IPS-15b (cell line): ENCODE measurements at regions not wholly inside any gene's neighbourhood (a gene's known extent, or its start where the extent isn't known, plus 50 kb on each side); places are given as distances from the start of the nearest gene placed in this dataset.

Experiments
- H3K27me3 ChIP-seq: one replicate; pipeline ENCODE4 v1.6.1; 2013; ENCODE audit warnings: low read length; ENCODE audit not compliant: control insufficient read depth, insufficient read depth
- H3K36me3 ChIP-seq: one replicate; pipeline ENCODE4 v1.6.1; 2013; ENCODE audit warnings: low read length; ENCODE audit not compliant: control insufficient read depth, insufficient read depth
- H3K4me1 ChIP-seq: one replicate; pipeline ENCODE4 v1.6.1; 2013; ENCODE audit warnings: mild to moderate bottlenecking, low read length; ENCODE audit not compliant: control insufficient read depth, insufficient read depth
- H3K4me3 ChIP-seq: one replicate; pipeline ENCODE4 v1.5.1; 2013; ENCODE audit warnings: low read depth, low read length
- H3K9ac ChIP-seq: one replicate; pipeline ENCODE4 v1.6.1; 2013; ENCODE audit warnings: low read depth, mild to moderate bottlenecking, low read length
- H3K9me3 ChIP-seq: one replicate; pipeline ENCODE4 v1.6.1; 2013; ENCODE audit warnings: mild to moderate bottlenecking, low read length; ENCODE audit not compliant: control insufficient read depth, insufficient read depth

DNA sequence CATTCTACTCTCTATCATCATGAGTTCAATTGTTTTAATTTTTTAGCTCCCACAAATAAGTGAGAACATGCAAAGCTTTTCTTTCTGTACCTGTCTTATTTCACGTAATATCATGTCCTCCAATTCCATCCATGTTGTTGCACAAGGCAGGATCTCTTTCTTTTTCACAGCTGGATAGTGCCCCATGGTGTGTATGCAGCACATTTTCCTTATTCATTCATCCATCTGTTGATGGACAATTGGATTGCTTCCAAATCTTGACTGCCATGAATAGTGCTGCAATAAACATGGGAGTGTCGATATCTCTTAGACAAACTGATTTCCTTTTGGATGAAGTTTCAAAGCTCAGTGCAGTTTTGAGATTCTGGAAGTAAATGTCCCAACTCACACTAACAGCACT is 326.9 kb downstream of the FGF9 start:
- no peak overlapping the region for H3K4me3 ChIP-seq
- H3K27me3 ChIP-seq: no peaks in the 10 kb centered on the region
- H3K9ac ChIP-seq: no peak overlapping the region
- no peaks in the 10 kb centered on the region for H3K36me3 ChIP-seq
- H3K4me1 ChIP-seq: no peaks in the 10 kb centered on the region
- no peaks in the 10 kb centered on the region for H3K9me3 ChIP-seq

DNA sequence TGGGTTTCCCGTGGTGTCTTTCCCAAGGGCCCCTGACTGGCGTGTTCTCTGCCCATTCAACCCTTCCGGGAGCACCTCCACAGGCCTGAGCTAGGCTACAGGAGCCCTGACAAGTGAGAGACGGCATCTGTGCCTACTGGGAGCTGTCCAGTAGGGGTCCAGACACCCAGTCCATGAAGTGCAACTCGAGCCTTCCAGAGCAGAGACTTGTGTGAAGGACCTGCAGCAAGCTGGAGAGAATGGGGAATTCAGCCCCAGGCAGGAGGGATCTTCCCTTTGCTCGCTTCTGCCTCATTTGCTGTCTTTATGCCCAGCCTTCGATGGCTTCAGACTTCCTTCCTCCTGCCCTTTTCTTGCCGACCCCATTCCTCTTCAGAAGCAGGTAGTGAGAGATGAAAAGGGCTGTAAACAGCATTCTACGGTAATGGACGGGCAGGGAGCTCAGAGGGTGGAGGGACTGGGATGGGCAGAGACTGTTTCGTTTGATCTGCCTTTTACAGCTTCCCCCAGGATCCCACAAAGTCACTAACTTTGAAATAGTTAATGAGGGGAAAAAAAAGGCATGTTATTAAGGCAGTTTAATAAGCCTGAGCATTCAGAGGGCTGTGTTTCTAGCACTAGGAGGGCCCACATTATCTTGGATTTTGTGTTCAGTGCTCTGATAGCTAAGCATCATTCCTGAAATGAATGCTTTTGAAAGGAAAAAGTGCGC is 327.6 kb downstream of the FGF9 start:
- Histone ChIP-seq H3K9ac (no peak overlapping the region), H3K27me3 (no peaks in the 10 kb centered on the region), H3K36me3 (no peaks in the 10 kb centered on the region), H3K9me3 (no peaks in the 10 kb centered on the region), H3K4me3 (no peak overlapping the region), H3K4me1 (no peaks in the 10 kb centered on the region)

DNA sequence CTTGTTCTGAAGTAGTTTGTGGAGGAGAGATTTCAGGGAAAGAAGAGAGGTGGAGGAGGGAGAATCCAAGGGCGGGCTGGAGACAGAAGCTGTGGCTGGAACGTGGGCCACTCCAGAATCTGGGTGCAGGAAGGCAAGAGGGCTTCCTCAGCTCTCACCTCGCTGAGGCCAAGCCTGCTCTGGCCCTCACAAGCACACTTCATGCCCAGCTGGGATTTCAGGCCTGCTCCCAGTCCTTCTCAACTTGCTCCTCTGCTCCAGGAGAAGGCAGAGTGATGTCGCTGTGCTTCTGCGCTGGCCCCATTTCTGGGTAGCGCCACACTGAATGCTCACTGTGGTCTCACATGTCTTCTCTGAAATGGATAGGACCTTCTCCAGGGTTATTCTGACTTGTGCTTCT is 328.8 kb downstream of the FGF9 start:
- no peaks in the 10 kb centered on the region for H3K4me1 ChIP-seq

DNA sequence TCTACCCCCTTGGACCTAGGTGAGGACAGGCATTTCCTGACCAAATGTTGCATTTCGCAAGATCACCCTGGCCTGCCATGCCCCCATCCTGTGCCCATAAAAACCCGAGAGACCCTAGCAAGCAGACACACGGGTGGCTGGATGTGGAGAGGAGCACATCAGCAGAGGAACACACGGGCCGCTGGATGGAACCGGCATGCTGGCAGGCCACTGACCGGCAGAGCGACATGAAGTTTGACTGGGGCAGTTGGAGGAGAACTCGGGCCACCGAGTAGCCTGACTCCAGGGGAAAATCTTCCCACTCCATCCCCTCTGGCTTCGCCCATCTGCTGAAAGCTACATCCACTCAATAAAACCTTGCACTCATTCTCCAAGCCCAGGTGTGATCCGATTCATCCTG is 329.3 kb downstream of the FGF9 start:
- H3K9me3 ChIP-seq: no peaks in the 10 kb centered on the region
- no peaks in the 10 kb centered on the region for H3K36me3 ChIP-seq
- H3K4me1 ChIP-seq: no peaks in the 10 kb centered on the region
- H3K27me3 ChIP-seq: no peaks in the 10 kb centered on the region
- H3K9ac ChIP-seq: no peak overlapping the region
- no peak overlapping the region for H3K4me3 ChIP-seq

More for the DNA sequence above, 328.8 kb downstream of the FGF9 start:
- H3K4me3 ChIP-seq: no peak overlapping the region
- H3K27me3 ChIP-seq: no peaks in the 10 kb centered on the region
- no peak overlapping the region for H3K9ac ChIP-seq
- no peaks in the 10 kb centered on the region for H3K36me3 ChIP-seq
- no peaks in the 10 kb centered on the region for H3K9me3 ChIP-seq

DNA sequence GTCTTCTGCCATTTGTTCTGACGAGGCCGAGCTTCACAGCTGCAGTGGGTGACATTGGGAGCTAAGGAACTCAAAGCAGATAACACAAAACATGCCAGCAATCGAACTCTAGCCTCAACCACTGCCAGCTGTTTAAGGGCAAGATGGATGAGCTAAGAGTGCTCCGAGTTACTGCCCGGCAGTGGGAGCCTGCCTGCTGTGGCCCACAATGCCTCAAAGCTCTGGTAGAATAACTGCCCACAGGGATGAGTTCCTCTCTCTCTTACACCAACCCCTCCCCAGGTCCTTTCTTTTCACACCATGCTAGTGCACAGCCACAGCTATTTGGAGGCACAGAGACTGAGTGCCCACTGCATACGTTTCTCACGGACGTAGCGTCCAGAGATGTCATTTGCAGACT is 330.5 kb downstream of the FGF9 start:
- Histone ChIP-seq H3K36me3 (no peaks in the 10 kb centered on the region), H3K9me3 (no peaks in the 10 kb centered on the region), H3K4me3 (no peak overlapping the region), H3K27me3 (no peaks in the 10 kb centered on the region), H3K4me1 (no peaks in the 10 kb centered on the region), H3K9ac (no peak overlapping the region)

DNA sequence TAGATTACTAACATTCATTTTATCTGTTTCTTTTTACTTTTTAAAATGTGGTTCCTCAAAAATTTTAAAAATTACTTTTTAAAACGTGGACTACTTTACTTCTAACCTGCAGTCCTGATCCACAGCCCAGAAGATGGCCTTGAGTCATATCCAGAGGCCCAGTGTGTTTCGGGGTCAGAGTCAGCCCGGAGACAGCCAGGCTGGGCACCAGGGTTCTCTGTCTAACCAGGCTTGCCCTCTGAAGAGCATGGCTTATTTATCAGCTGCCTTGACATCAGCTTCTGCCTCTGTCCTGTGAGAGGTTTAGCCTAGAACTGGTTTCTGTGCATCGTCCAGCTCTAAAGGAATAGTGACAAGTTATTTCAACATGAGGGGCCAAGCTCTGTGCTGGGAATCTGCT is 332.0 kb downstream of the FGF9 start:
- H3K36me3 ChIP-seq: no peaks in the 10 kb centered on the region
- no peak overlapping the region for H3K9ac ChIP-seq
- no peaks in the 10 kb centered on the region for H3K4me1 ChIP-seq
- H3K9me3 ChIP-seq: no peaks in the 10 kb centered on the region
- H3K4me3 ChIP-seq: no peak overlapping the region
- H3K27me3 ChIP-seq: no peaks in the 10 kb centered on the region

DNA sequence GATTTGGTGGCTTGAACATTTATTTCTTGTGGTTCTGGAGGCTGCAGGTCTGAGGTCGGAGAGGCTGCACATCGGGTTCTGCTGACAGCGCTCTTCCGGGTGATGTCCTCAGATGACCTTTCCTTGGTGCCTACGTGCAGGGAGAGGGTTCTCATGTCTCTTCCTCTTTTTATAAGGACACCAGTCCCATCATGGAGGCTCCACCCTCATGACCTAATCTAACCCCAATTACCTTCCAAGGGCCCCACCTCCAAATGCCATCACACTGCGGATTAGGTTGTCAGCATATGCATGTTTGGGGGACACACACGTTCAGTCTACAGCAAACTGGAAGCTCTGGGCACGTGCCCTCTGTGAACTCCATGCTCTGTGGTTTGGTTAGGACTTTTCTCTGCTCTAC is 338.6 kb downstream of the FGF9 start:
- H3K9me3 ChIP-seq: no peaks in the 10 kb centered on the region
- H3K9ac ChIP-seq: no peak overlapping the region
- H3K36me3 ChIP-seq: no peaks in the 10 kb centered on the region
- no peaks in the 10 kb centered on the region for H3K4me1 ChIP-seq
- no peaks in the 10 kb centered on the region for H3K27me3 ChIP-seq
- H3K4me3 ChIP-seq: no peak overlapping the region

DNA sequence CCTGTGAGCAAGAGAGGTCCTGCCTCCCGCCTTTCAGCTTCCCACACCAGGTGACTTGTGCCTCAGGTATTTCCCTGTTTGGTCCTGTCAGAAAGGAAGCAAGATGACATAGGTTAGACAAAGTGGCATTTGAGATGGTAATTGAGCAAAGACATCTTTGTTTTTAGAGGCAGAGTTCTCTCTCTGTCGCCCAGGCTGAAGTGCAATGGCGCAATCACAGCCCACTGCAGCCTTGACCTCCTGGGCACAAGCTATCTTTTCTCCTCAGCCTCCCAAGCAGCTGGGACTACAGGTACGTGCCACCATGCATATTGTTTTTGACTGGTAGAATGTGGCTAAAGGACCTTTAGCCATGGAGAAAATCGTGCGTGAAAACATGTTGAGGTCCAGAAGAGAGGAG is 339.1 kb downstream of the FGF9 start:
- Histone ChIP-seq H3K9ac (no peak overlapping the region), H3K27me3 (no peaks in the 10 kb centered on the region), H3K9me3 (no peaks in the 10 kb centered on the region), H3K4me3 (no peak overlapping the region), H3K36me3 (no peaks in the 10 kb centered on the region), H3K4me1 (no peaks in the 10 kb centered on the region)

DNA sequence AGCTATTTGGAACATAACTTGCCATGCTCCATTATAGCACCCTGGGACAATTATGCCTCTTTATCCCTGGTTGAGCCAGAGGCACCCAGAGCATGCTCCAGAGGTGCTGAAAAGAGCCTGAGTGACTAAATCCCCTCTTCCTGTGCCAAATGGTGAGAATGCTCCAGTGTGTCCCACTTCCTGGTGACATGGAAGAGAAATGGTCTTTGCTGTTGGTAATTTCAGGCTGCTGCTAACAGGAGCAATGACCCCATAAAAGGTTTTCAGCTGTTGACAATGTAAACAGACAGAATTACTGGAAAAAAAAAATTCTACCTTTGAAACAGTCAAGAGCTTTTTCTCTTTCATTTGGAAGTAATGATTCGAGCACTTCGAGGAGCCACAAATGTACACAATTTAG is 341.8 kb downstream of the FGF9 start:
- Histone ChIP-seq H3K4me1 (no peaks in the 10 kb centered on the region), H3K4me3 (no peak overlapping the region), H3K27me3 (no peaks in the 10 kb centered on the region), H3K36me3 (no peaks in the 10 kb centered on the region), H3K9me3 (no peaks in the 10 kb centered on the region), H3K9ac (no peak overlapping the region)

DNA sequence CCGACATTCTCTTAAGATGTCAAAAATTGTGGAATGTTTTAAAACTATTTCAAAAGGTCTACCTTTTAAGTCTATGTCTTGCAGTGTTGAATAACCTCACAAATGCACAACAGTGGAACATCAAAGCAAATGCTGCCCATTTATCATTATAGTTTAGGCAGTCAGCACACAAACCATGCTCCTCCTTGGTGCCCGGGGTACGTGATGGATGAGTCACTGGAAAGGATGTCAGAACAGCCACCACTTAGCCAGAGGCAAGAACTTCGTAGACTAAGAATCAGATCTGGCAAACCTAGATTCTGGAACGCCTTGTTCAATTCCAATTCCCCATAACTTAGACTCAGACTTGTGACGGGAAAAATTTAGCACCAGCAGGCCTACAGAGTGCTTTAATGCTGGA is 343.6 kb downstream of the FGF9 start:
- no peak overlapping the region for H3K9ac ChIP-seq
- H3K27me3 ChIP-seq: no peaks in the 10 kb centered on the region
- no peaks in the 10 kb centered on the region for H3K36me3 ChIP-seq
- no peaks in the 10 kb centered on the region for H3K9me3 ChIP-seq
- H3K4me1 ChIP-seq: no peaks in the 10 kb centered on the region
- no peak overlapping the region for H3K4me3 ChIP-seq

DNA sequence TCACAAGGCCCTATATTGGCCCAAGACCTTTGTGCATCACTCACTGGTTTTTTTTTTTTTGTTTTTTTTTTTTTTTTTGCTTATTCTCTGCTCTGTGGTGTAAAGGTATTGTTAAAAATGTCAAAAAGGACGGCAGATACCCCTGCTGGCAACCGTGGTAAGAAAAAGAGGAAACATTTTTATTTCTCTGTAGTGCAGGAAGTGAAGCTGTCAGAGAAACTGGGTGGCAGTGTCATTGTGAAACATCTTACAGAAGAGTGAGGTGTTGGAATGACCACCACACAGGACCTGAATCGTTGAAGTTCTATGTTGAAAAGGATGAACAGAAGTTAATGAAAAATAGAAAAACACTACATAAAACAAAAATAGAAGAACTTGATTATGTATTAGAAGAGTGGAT is 346.4 kb downstream of the FGF9 start:
- Histone ChIP-seq H3K4me3 (no peak overlapping the region), H3K9me3 (no peaks in the 10 kb centered on the region), H3K36me3 (no peaks in the 10 kb centered on the region), H3K9ac (no peak overlapping the region), H3K27me3 (no peaks in the 10 kb centered on the region), H3K4me1 (no peaks in the 10 kb centered on the region)

DNA sequence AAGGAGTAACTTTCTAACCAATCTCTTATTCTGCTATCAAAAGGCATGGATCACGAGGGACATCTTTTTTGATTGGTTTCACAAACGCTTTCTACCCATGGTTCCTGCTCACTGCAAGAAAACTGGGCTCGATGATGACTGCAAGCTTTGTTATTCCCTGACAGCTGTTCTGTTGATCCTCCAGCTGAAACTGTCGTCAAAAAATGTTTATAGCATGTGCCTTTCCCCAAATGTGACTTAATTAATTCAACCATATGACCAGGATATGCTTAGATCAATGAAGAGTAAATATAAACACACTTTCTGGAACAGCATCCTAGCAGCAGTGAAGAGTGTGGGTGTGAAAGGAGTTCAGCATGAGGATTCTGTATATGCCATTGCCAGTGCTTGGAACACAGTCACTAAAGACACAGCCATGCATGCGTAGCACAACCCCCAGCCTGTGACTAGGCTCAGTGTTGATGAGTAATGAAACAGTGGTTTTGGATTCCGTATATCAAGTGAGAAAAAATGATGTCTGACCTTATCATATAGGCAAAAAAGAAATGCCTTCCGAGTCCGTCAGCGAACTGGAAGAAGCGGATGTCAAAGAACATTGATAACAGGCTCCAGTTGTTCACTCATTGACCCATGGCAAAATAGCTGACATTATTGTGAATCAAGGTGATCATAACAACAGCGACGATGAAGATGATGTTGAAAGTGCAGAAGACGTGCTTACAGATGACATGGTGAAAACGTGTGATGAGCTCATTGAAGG is 347.4 kb downstream of the FGF9 start:
- Histone ChIP-seq H3K36me3 (no peaks in the 10 kb centered on the region), H3K4me1 (no peaks in the 10 kb centered on the region), H3K4me3 (no peak overlapping the region), H3K9me3 (no peaks in the 10 kb centered on the region), H3K9ac (no peak overlapping the region), H3K27me3 (no peaks in the 10 kb centered on the region)
